HepG2 (cell line): ENCODE measurements at regions not wholly inside any gene's neighbourhood (a gene's known extent, or its start where the extent isn't known, plus 50 kb on each side); places are given as distances from the start of the nearest gene placed in this dataset.

ENCODE experiments used
- ATAC-seq: fragments of 200-7000 bp; cut with Tn5 transposase; 3 replicates; pipeline ENCODE4 v1.9.1; 2020; ENCODE audit warnings: mild to moderate bottlenecking, moderate library complexity
- BruUV-seq: library from RNA; stranded (reverse); fragments of 400-500 nt; replicated peaks from 2 replicates; lab custom pipeline; 2021; lab: Mats Ljungman, UMichigan
- CTCF ChIA-PET: fragments of 300-600 bp; formaldehyde crosslinking; extraction: SDS; loops from one replicate; lab custom pipeline; 2021; ENCODE audit warnings: low total read pairs, inconsistent platforms, low intra/inter-chr PET ratio; lab: Yijun Ruan, JAX
- POLR2A ChIA-PET: fragments of 350-600 bp; sonication (Branson Sonifier 250); formaldehyde crosslinking; loops from one replicate; lab custom pipeline; 2020; ENCODE audit warnings: antibody characterized with exemption, inconsistent platforms; lab: Yijun Ruan, JAX
- DNase-seq: peaks from one replicate; pipeline ENCODE4 v3.0.0-alpha.2; 2015; ENCODE audit warnings: low spot score
- FAIRE-seq: peaks from 3 replicates; lab custom pipeline; 2011; peaks lifted over from hg19 to GRCh38; lab: Jason Lieb, UNC
- H2AFZ ChIP-seq: one replicate; pipeline ENCODE4 v1.6.1; 2011; ENCODE audit warnings: low read length, inconsistent platforms
- H3K27ac ChIP-seq: fragments of 300-600 bp; 3 replicates; pipeline ENCODE4 v1.8.0; 2011; ENCODE audit warnings: mixed run types, mild to moderate bottlenecking, mixed read lengths, low read length, inconsistent platforms; ENCODE audit not compliant: insufficient read depth; ENCODE audit errors: extremely low read length
- H3K27me3 ChIP-seq, 2 experiments: fragments of 200-600 bp in 1 of 2; 2 replicates in 1 of 2; 3 replicates in 1 of 2; pipeline versions ENCODE4 v1.6.0 to v1.8.0; 2011; ENCODE audit warnings: low read length in 2 of 2, mild to moderate bottlenecking in 2 of 2, moderate library complexity in 2 of 2, inconsistent platforms in 1 of 2; ENCODE audit not compliant: insufficient read depth in 2 of 2, control insufficient read depth in 1 of 2
- H3K36me3 ChIP-seq, 2 experiments: fragments of 200-600 bp in 1 of 2; replicated peaks in 1 of 2; 2 replicates in 1 of 2; 3 replicates in 1 of 2; pipeline versions ENCODE4 v1.5.1 to v1.8.0; 2011; ENCODE audit warnings: low read length in 2 of 2, inconsistent platforms in 1 of 2; ENCODE audit not compliant: insufficient read depth in 2 of 2, control insufficient read depth in 1 of 2
- H3K4me1 ChIP-seq: 2 replicates; pipeline ENCODE4 v1.5.1; 2012; ENCODE audit warnings: low read length, inconsistent platforms; ENCODE audit not compliant: insufficient read depth
- H3K4me2 ChIP-seq: 2 replicates; pipeline ENCODE4 v1.6.0; 2011; ENCODE audit warnings: low read depth, low read length, inconsistent platforms
- H3K4me3 ChIP-seq, 3 experiments: fragments of 200-600 bp in 1 of 3; sonication (generic), shearing (Covaris generic) in 1 of 3; replicated peaks in 1 of 3; 2 replicates each; pipeline ENCODE4 v1.5.1; 2011 to 2016; ENCODE audit warnings: low read length in 3 of 3, inconsistent platforms in 2 of 3, low read depth in 2 of 3, mild to moderate bottlenecking in 2 of 3, control low read depth in 1 of 3, mixed read lengths in 1 of 3; ENCODE audit not compliant: insufficient read depth in 1 of 3
- H3K79me2 ChIP-seq: one replicate; pipeline ENCODE4 v1.6.1; 2011; ENCODE audit warnings: low read length, inconsistent platforms; ENCODE audit not compliant: insufficient read depth
- H3K9ac ChIP-seq: 2 replicates; pipeline ENCODE4 v1.6.0; 2011; ENCODE audit warnings: mild to moderate bottlenecking, low read depth, low read length, inconsistent platforms; ENCODE audit not compliant: insufficient read depth
- H3K9me3 ChIP-seq: 2 replicates; pipeline ENCODE4 v1.5.1; 2012; ENCODE audit warnings: mild to moderate bottlenecking, low read length
- H4K20me1 ChIP-seq: 2 replicates; pipeline ENCODE4 v1.6.0; 2011; ENCODE audit warnings: inconsistent platforms, mild to moderate bottlenecking, low read length, moderate library complexity; ENCODE audit not compliant: insufficient read depth
- ARID4A ChIP-seq: sonication (generic); formaldehyde crosslinking; IDR thresholded peaks from 2 replicates; pipeline ENCODE4 v1.5.0; 2020; ENCODE audit warnings: mild to moderate bottlenecking, missing genetic modification reagents, borderline replicate concordance
- DR1 ChIP-seq: sonication (generic); formaldehyde crosslinking; IDR thresholded peaks from 2 replicates; pipeline ENCODE4 v1.8.0; 2021; ENCODE audit warnings: mild to moderate bottlenecking, missing genetic modification reagents, inconsistent platforms
- ETV6 ChIP-seq: sonication (generic); formaldehyde crosslinking; conservative IDR thresholded peaks from 2 replicates; pipeline ENCODE4 v1.4.0; 2020; ENCODE audit warnings: missing genetic modification reagents
- FOXA1 ChIP-seq, 2 experiments: fragments of 450-650 bp in 1 of 2; sonication (generic) in 1 of 2; formaldehyde crosslinking in 1 of 2; IDR thresholded peaks; 2 replicates each; pipeline versions ENCODE4 v1.4.0 to v1.6.1; 2016 to 2020; ENCODE audit warnings: missing genetic modification reagents in 1 of 2
- GTF2F1 ChIP-seq: fragments of 150-350 bp; IDR thresholded peaks from 2 replicates; pipeline ENCODE4 v1.6.1; 2014; ENCODE audit warnings: low read length
- PCBP1 ChIP-seq: fragments of 200-400 bp; formaldehyde crosslinking; IDR thresholded peaks from 2 replicates; pipeline ENCODE4 v1.6.1; 2017; ENCODE audit warnings: mild to moderate bottlenecking, low read depth, low read length, borderline replicate concordance
- SETDB1 ChIP-seq: sonication (generic); formaldehyde crosslinking; IDR thresholded peaks from 2 replicates; pipeline ENCODE4 v1.5.1; 2020; ENCODE audit warnings: missing genetic modification reagents, mild to moderate bottlenecking, borderline replicate concordance
- SRSF9 ChIP-seq: fragments of 200-400 bp; formaldehyde crosslinking; IDR thresholded peaks from 2 replicates; pipeline ENCODE4 v1.6.1; 2018; ENCODE audit warnings: borderline replicate concordance, mild to moderate bottlenecking, low read depth, low read length; ENCODE audit not compliant: insufficient read depth, poor library complexity, severe bottlenecking
- ZBTB7B ChIP-seq: sonication (generic); formaldehyde crosslinking; IDR thresholded peaks from 2 replicates; pipeline ENCODE4 v1.4.0; 2020; ENCODE audit warnings: missing genetic modification reagents
- ZNF10 ChIP-seq: sonication (generic); formaldehyde crosslinking; IDR thresholded peaks from 2 replicates; pipeline ENCODE4 v1.4.0; 2020; ENCODE audit warnings: mild to moderate bottlenecking, low read depth, missing genetic modification reagents, borderline replicate concordance
- ZNF251 ChIP-seq: sonication (generic); formaldehyde crosslinking; IDR thresholded peaks from 2 replicates; pipeline ENCODE4 v1.9.0; 2021; ENCODE audit warnings: mild to moderate bottlenecking, missing genetic modification reagents
- ZNF710 ChIP-seq: sonication (generic); formaldehyde crosslinking; IDR thresholded peaks from 2 replicates; pipeline ENCODE4 v1.5.0; 2020; ENCODE audit warnings: mild to moderate bottlenecking, missing genetic modification reagents, borderline replicate concordance
- ZNF713 ChIP-seq: sonication (generic); formaldehyde crosslinking; IDR thresholded peaks from 2 replicates; pipeline ENCODE4 v1.4.0; 2020; ENCODE audit warnings: mild to moderate bottlenecking, missing genetic modification reagents
- WGBS: methylation state at CpG from one replicate; pipeline ENCODE4 v1.1.6; 2017; ENCODE audit warnings: low lambda C conversion rate; 5-methylcytosine and 5-hydroxymethylcytosine counted together
- in situ Hi-C: cut with HindIII; loops from 2 replicates; pipeline ENCODE4 v1.10.0; 2017; ENCODE audit warnings: low pct_unique_long_range_greater_than_20kb; ENCODE audit not compliant: extremely low pct_ligation_motif_present
- intact Hi-C: fragments of 100-400 bp; cut with micrococcal nuclease; formaldehyde crosslinking; loops from one replicate; pipeline ENCODE4 v1.10.0; 2022; ENCODE audit not compliant: unreplicated experiment
- TF ChIP-seq, protein P1 (sequence below): sonication (generic); formaldehyde crosslinking; IDR thresholded peaks from 2 replicates; pipeline ENCODE4 v1.8.1; 2022; ENCODE audit warnings: low read depth, mild to moderate bottlenecking, missing genetic modification reagents

- intact Hi-C loops (no loop called here), in situ Hi-C loops (no loop called here)
- BruUV-seq = no TSS peak
Observed at GRCh38 chr3:157872902-157873301, 233.3 kb downstream of the SHOX2 start.

GRCh38 chr3:157871838-157872460, 234.3 kb downstream of the SHOX2 start:
- Histone ChIP-seq H3K36me3 (no peaks in the 10 kb centered on the region), H4K20me1 (no peaks in the 10 kb centered on the region), H3K9me3 (no peaks in the 10 kb centered on the region), H2AFZ (no peak overlapping the region), H3K9ac (no peak overlapping the region), H3K4me1 (no peaks in the 10 kb centered on the region), H3K27ac (no peak overlapping the region), H3K79me2 (no peaks in the 10 kb centered on the region), H3K27me3 (no peaks in the 10 kb centered on the region), H3K4me3 (no peak overlapping the region), H3K4me2 (no peak overlapping the region)
- CTCF ChIA-PET = no interaction called here
- 0% methylated on average over 3 of the region's 3 CpGs for WGBS
- no TSS peak for BruUV-seq
- DNase-seq (no peak), ATAC-seq (no peak), FAIRE-seq (no peak)
- in situ Hi-C loops = no loop called here
- POLR2A ChIA-PET = no interaction called here
- intact Hi-C loops = no loop called here
- TF ChIP-seq ARID4A = no peak
- TF ChIP-seq, protein P1, sequence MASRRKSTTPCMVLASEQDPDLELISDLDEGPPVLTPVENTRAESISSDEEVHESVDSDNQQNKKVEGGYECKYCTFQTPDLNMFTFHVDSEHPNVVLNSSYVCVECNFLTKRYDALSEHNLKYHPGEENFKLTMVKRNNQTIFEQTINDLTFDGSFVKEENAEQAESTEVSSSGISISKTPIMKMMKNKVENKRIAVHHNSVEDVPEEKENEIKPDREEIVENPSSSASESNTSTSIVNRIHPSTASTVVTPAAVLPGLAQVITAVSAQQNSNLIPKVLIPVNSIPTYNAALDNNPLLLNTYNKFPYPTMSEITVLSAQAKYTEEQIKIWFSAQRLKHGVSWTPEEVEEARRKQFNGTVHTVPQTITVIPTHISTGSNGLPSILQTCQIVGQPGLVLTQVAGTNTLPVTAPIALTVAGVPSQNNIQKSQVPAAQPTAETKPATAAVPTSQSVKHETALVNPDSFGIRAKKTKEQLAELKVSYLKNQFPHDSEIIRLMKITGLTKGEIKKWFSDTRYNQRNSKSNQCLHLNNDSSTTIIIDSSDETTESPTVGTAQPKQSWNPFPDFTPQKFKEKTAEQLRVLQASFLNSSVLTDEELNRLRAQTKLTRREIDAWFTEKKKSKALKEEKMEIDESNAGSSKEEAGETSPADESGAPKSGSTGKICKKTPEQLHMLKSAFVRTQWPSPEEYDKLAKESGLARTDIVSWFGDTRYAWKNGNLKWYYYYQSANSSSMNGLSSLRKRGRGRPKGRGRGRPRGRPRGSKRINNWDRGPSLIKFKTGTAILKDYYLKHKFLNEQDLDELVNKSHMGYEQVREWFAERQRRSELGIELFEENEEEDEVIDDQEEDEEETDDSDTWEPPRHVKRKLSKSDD (CRISPR knock-in tag) = no peak
- no peak for TF ChIP-seq ZNF710 (CRISPR knock-in tag)
- no peak for TF ChIP-seq ZBTB7B (CRISPR knock-in tag)

More at GRCh38 chr3:157872902-157873301, 233.3 kb downstream of the SHOX2 start:
- WGBS = 0% methylated on average over 1 of the region's 1 CpG
- no peaks in the 10 kb centered on the region for H3K79me2 ChIP-seq
- ChIA-PET POLR2A (no interaction called here), CTCF (no interaction called here)
- FAIRE-seq (no peak), ATAC-seq (no peak), DNase-seq (no peak)
- H3K36me3 ChIP-seq = no peaks in the 10 kb centered on the region
- no peaks in the 10 kb centered on the region for H3K4me1 ChIP-seq
- no peak overlapping the region for H3K27ac ChIP-seq
- no peak overlapping the region for H3K4me3 ChIP-seq
- no peak overlapping the region for H3K4me2 ChIP-seq
- H2AFZ ChIP-seq = no peak overlapping the region
- no peaks in the 10 kb centered on the region for H3K27me3 ChIP-seq
- no peak overlapping the region for H3K9ac ChIP-seq
- no peaks in the 10 kb centered on the region for H3K9me3 ChIP-seq
- TF ChIP-seq FOXA1 (IDR thresholded peaks at IDR 0.05) = no peak
- TF ChIP-seq FOXA1 (CRISPR knock-in tag; IDR thresholded peaks at IDR 0.05) = no peak
- TF ChIP-seq ZNF713 (CRISPR knock-in tag) = no peak
- TF ChIP-seq ZNF10 (CRISPR knock-in tag) = no peak
- TF ChIP-seq GTF2F1 = no peak
- no peak for TF ChIP-seq ZNF251 (CRISPR knock-in tag)
- TF ChIP-seq PCBP1 = no peak
- no peak for TF ChIP-seq DR1 (CRISPR knock-in tag)
- TF ChIP-seq ETV6 = no peak
- no peak for TF ChIP-seq SRSF9
- TF ChIP-seq SETDB1 (CRISPR knock-in tag) = no peak
- no peaks in the 10 kb centered on the region for H4K20me1 ChIP-seq
